ENCODE measurements at regions not wholly inside any gene's neighbourhood (a gene's known extent, or its start where the extent isn't known, plus 50 kb on each side); places are given as distances from the start of the nearest gene placed in this dataset.

DNA sequence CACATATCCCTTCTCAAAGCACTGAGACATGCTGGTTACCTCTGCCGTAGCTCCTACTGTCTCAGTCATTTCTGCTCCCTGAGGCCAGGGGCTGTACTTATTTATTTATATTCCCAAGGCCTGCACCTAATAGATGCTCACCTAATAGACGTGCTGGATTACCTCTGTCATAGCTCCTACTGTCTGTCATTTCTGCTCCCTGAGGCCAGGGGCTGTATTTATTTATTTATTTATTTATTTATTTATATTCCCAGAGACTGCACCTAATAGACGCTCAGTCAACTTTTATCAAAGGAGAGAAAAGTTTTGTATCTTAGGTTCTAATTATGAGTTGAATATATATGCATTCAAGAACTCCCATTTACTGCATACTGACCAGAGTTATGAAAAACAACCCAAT is 414.0 kb upstream of the TRIB2 start:
- no peak for DNase-seq (ENCODE audit: low read depth in 1 of 2, low spot score in 1 of 2)

DNA sequence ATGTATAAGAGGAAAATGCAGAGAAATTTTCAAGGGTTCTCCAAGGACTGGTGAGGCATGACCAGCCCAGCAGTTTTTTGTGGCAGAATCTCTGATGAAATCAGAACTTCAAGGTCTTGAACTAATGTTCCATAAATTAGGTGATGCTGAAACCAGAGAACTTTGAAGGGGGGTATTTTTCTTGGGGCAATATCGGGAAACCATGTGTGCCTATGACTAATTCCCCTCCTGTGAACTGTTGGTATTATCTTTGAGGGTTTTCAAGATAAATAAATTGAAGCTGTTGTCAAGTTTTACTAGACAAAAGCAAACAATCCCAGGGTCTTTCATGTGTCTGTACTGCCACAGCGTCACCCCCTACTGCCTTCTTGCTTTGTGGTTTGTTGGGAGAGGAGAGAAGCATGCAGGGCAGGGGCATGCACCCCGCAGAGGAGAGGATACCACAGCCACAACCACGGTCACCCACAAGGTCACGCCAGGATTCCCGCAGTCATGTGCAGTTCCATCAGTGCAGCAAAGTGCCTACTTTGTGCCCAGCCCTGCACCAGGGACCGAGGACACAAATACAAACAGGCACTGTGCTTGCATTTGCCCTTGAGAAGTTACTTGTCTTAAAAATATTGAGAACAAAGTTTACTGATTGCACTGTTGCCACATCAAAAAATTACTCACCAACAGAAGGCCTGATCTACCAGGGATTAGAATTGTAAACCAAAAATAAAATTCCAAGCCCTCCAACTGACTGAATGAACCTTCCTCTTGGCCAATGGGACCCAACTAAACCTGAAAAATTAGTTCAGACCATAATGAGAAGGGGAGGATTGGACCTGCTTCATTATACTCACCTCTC is 413.3 kb upstream of the TRIB2 start:
- no peak for DNase-seq (ENCODE audit: low read depth in 1 of 2, low spot score in 1 of 2)

DNA sequence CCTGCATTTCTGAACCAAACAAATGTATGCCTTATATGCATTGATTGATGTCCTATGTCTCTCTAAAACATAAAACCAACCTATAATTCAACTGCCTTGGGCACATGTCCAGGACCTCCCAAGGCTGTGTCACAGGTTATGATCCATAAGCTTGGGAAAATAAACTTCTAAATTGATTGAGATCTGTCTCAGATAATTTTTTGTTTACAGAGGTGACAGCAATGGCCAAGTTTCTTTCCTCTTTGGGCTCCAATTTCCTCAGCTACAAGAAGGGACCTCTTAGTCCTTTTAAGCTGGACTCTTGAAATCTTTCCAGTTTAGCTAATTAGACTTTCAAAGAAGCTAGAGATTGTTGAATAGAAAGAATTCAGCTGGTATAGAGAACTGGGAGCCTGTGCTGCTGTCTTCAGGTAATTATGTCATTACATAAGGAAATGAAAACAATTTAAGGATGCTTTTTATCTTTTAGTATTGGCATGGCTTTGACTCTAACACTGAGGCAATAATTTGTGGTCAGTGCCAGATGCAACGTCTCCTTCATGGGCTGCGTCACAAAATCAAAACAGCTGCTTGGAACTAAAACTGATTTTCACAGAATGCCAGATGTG is 412.1 kb upstream of the TRIB2 start:
- no peak for DNase-seq (ENCODE audit: low read depth in 1 of 2, low spot score in 1 of 2)

DNA sequence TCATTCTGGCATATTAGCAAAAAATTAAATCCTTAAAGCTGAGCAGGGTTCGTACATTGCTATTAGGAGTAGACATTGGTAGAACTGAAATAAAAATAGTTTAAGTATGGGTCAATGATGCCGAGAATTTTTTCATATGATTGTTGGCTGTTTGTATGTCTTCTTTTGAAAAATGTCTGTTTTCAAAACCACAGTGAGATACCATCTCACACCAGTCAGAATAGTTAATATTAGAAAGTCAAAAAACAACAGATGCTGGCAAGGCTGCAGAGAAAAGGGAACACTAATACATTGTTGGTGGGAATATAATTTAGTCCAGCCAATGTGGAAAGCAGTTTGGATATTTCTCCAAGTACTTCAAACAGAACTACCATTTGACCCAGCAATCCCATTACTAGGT is 410.8 kb upstream of the TRIB2 start:
- no peak for DNase-seq (ENCODE audit: low read depth in 1 of 2, low spot score in 1 of 2)

DNA sequence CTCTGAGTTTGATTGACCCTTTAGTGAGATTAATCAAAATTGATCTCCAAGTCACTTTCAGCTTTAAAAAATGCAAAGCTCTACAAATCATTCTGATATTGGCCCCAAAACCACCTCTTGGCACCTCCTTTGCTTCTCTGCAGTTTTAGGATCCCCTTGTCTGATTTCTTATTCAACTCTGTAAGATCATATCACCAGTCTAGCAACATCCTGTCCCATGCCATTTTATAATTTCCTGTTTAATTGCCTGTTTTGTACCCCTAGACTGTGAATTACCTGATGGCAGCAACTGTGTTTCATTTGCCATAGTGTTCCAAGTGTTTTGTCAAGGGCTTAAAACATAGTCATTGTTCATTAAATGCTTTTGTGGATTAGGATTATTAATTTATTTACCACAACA is 406.3 kb upstream of the TRIB2 start:
- DNase-seq (ENCODE audit: low read depth in 1 of 2, low spot score in 1 of 2), result no peak

DNA sequence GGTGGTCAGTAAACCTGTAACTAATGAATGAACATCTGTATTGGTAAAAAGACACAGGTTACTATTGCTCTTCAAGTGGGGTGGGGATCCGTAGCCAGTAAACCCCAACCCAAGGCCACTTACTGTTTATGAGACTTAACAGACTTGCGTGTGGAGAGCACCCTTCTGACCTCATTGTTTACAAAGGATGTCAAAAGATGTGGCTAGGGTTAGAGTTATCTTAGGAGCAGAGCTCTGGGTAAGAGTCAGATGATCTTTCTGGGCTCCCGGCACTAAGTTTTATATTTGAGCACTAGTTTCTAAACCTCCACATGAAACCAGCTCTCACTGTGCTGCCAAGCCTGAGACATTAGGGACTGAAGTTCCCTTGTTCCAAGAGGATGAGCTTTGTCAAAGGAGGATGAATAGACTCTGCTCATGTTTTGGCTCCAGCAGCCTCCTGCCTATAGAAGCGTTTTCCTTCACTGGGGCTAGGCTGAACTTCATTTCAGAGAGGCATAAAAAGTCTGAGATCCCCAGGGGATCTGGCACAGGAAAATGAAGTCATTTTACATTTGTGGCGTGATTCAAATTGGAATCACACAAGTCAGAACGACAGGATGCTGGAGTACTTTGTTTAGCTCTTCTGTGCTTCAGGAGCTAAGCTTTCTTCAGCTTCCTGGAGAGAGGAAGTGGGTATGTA is 403.1 kb upstream of the TRIB2 start:
- no peak for DNase-seq (ENCODE audit: low read depth in 1 of 2, low spot score in 1 of 2)

DNA sequence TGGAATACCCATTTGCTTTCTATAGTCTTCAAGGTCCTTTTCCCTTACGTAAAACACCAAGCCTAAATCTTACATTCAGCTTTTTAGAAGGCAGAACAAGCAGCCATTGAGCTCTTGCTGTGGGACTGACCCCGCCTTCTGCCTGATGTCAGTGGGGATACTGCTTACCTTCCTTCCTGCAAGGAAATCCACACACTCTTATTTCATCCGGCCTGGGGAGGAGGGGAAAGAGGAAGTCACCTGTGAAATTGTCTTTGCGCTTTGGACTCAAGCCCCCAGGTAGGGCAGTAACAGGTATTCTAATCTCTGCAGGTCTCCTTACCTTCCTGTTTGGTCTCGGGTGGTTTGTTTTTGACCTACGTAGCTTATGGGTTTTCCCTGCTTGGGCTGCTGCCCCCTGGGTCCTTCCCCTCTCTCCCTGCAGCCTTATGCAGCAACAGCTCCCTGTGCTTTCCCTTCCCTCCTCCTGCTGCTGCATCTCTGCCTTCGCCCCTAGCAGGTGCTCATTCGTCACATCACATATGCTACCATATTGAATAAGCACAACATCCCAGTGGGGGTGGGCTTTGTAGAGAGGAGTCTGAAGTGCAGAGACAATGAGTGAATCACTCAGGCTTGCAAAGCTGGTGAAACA is 402.5 kb upstream of the TRIB2 start:
- DNase-seq (ENCODE audit: low read depth in 1 of 2, low spot score in 1 of 2), result no peak

DNA sequence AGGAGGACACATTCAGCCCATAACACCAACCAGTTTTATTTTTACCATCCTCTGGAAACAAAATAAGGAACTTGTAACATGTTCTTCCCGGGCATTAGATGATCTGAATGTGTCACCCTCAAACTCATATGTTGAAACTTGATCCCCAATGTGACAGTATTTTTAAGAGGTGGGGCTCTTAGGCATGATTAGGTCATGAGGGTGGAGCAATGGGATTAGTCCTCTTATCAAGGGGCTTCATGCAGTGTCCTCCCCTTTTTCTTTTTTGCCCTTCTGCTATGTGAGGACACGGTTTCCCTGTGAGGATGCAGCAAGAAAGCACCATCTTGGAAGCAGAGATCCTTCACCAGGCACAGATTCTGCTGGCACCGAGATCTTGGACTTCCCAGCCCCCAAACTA is 401.5 kb upstream of the TRIB2 start:
- no peak for DNase-seq (ENCODE audit: low read depth in 1 of 2, low spot score in 1 of 2)

DNA sequence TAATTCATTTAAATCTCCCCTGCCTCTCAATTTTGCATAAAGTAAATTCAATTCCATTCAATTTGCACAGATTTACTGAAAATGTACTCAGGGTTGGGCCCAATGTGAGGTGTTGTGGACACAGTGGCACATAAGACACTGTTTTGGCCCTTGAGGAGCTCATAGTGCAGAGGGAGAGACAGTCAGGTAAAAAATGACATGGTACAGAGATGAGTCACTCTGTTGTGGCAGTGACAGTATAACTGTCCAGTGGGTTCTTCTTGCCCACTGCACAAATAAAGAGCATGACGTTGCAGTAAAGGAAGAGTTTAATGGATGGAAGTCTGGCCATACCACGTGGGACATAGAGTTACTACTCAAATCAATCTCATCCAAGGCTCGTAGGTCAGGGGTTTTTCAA is 400.3 kb upstream of the TRIB2 start:
- no peak for DNase-seq (ENCODE audit: low read depth in 1 of 2, low spot score in 1 of 2)

DNA sequence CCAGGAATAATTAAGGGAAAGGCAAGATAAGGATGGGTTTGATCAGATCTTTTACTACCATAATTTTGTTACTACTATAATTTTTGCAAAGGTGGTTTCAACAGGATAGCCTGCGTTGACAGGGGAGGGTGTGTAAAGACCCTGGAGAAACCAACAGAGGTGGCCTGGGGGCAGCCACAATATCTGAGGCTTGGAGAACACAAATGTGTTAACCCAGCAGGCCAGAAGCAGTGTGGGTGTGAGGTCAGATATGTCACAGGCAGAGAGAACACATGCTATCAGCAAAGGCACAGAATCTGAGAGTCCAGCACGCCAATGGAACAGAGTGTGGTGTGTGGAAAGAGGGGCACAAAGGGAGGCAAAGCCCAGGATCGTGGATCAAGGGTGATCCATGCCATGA is 399.4 kb upstream of the TRIB2 start:
- no peak for DNase-seq (ENCODE audit: low read depth in 1 of 2, low spot score in 1 of 2)

DNA sequence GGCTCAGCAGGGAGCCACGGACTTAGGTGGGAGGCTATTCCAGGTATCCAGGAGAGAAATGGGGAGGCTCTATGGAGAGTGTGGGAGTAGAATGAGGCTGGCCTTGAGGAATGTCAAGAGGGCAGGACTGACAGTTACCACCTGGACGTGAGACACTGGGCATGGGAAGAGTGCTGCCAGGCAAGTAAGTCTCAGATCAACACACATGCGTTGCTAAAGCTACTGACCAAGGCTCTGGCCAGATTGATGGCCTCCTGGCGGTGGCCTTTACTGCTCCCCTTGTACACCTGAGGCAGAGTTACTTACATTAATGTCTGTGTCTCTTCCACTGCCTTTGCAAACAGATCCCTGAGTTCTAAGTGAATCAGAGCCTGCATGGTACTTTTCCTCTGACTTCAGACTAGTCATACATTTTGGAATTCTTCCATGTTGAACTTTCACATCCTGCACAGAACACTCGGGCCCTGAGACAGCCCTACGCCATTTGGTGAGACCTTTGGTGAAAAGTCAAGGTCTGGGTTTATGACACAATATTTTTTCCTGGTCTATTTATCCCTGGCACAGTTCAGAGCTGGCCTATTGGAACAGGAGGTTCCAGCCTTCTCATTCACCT is 398.8 kb upstream of the TRIB2 start:
- no peak for DNase-seq (ENCODE audit: low read depth in 1 of 2, low spot score in 1 of 2)

DNA sequence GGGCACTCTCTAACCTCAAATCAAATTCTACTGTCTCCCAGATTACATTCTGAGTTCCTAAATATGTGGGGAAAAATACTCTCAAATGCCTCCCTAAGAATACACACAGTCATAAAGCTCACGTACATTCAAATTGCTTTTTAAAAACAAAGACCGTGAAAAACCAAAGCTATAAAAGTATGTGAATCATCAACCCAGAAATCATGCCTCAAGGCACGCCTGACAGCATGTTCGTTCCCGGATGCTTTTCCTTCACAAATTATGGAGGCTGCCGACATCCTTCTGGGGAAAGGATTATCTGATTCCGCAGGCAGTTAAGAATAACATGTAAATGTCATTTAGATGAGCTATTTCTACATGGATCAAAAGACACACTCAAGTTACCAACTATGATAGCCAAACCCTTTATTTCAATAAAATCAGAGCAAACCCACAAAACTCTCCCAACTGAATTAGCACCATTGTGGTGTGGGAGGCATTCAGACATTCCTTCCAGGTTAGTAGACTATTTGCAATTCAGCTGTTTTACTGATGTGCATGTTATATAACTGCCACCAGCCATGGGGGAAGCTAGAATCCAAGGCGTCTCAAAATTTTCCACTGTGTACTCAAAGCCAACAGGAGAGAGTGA is 398.2 kb upstream of the TRIB2 start:
- no peak for DNase-seq (ENCODE audit: low read depth in 1 of 2, low spot score in 1 of 2)

DNA sequence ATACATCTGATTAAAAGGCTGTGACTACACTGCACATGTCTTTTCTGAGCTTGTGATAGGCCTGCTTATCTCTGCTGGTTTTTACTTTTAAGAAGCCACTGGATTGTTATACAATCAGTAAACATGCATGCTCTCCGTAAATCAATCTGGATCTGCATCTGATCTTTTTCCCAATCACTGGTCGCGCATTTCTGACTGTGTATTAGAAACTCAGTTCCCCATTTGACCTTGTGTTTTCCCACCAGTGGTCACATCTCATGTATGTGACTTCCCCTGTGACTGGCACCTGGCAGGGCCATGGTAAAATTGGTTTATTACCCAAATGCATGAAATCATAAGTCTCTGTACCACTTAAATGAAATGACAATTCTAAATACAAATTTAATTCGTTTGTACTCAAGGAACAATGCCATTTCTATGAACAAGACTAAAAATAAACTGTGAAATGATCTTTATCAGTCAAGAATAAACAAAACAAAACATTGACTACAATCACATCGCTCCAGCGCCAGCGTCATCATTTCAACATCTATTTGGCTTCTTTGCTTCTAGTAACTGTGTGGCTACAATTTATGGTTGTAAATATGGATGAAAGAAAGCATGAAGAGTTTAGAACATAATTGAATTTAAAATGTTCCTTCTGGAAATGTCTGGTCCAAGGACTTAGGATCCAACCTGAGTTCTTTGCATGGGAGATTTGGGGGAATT is 396.6 kb upstream of the TRIB2 start:
- DNase-seq (ENCODE audit: low read depth in 1 of 2, low spot score in 1 of 2), result no peak

DNA sequence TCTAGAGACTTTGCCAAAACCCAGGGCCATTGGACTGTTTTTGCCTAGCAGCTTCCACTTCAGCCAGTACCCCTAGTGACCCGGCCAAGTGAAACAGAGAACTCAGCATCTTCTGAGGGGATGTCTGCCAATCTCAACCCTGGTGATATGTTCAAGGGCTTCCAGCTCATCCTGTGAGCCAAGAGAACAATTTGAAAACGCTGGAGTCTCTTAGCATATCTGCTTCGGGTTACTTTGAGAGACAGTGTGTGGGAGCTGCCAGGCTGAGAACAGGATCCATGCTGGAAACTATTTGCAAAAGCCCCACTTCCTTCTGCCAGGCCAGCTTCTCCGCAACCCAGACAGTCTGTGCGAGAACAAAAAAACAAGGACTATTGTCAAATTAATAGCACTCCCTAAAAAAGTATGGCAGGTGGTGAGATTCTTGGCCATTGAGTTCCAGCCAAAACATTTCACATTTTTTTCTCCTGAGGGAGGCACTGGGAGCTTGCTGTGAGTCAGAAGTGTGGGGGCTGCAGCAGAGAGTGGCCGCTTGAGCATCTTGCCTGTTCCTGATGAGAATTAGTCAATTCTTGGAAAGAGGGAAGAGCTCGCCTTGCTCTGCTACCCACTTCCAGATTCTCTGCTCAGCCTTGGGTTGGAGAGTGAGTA is 395.6 kb upstream of the TRIB2 start:
- no peak for DNase-seq (ENCODE audit: low read depth in 1 of 2, low spot score in 1 of 2)

DNA sequence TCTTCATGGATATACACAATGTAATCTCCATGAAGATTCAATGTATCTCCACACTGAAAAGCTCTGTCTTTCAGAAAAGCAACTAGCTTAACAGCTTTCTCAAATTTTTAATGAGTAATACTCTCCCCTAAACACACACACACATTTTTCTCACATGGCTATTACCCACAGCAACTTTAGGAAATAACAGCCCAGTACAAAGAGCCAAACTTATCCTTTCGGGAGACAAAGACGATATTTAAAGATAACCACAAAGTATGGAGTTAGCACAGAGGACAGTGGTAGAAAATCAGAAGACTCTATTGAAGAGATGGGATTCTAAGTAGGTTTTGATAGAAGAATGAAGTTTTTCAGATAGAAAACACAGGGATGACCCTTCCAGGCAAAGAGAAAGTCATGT is 394.9 kb upstream of the TRIB2 start:
- no peak for DNase-seq (ENCODE audit: low read depth in 1 of 2, low spot score in 1 of 2)

DNA sequence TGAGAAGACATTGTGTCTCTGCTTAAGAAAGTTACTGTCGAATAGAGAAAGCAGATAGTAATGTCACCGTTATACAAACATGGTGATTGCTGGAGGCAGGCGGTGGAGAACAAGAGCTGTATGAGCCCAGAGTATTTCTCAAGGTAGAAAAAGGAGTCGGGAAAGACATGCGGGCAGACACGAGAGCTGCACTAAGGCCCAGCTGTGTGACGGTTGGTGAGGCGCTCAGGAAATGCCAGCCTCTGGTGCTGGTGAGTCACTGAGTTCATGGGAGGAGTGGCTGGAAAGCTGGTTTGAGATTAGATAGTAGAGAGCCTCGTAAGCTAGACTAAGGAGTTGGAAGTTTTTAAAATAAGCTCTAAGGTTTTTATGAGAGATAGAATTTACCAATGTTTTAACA is 390.9 kb upstream of the TRIB2 start:
- no peak for DNase-seq (ENCODE audit: low read depth in 1 of 2, low spot score in 1 of 2)

DNA sequence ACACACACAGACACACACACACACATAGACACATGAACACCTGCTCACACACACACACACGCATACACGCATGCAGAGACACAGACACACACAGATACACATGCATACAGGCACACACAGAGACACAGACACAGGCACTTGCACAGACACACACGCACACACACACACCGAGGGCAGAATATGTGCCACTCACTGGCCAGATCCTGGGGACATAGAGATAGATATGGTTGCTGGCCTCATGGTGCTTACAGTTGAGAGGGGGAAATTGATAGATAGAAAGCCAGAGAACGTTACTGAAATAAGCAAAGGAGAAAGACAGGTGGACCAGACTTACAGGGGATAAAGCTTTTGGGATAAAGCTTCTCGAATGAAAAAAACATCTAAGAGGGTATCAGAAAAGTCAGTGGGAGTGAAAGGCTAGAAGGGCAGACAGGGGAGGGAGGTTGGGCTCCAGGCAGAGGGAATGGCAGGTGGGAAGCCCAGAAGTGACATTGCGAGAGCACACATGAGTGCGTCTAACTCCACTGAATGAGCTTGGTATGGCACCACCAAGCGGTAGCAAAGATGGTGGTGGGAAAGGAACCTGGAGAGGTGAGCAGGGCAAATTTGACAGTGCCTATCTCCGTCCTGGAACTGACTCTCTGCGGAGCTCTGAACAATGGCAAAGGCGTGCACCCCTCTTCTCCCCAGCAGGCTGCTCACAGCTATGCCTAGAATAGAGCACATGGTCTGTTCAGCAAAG is 390.1 kb upstream of the TRIB2 start:
- DNase-seq (ENCODE audit: low read depth in 1 of 2, low spot score in 1 of 2), result no peak

DNA sequence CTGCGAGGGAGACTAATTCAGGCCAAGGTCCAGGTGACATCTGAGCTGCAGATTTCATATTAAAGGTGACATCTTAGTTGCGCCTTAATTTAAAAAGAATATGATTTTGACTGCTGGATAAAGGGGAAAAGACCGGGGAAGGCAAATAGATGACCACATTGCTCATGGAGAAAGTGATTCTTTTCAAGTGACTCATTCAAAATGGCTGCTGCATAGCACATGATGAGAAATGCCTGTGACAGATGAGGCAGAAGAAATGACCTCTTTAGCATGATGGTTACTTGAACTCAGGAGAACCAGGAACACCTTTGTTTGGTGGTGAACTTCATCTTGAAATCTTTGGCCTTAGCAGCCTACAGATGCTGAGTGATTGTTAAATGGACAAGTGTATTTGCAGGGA is 385.8 kb upstream of the TRIB2 start:
- no peak for DNase-seq (ENCODE audit: low read depth in 1 of 2, low spot score in 1 of 2)

DNA sequence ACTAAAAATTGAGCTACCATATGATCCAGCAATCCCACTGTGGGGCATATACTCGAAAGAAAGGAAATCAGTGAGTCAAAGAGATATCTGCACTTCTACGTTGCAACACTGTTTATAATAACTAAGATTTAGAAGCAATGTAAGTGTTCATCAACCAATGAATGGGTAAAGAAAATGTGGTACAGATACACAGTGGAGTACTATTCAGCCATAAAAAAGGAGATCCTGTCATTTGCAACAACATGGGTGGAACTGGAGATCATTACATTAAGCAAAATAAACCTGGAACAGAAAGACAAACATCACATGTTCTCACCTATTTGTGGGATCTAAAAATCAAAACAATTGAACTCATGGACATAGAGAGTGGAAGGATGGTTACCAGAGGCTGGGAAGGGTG is 385.0 kb upstream of the TRIB2 start:
- DNase-seq (ENCODE audit: low read depth in 1 of 2, low spot score in 1 of 2), result no peak

Measured in activated T-helper 1 cell treated with anti-CD3 and anti-CD28 coated beads, Interleukin-2, amount 50 U/mL, for 16 hours (primary cell).